Body of pancreas (tissue), 4 donors: ENCODE measurements at regions not wholly inside any gene's neighbourhood (a gene's known extent, or its start where the extent isn't known, plus 50 kb on each side); places are given as distances from the start of the nearest gene placed in this dataset.

Experiments
- ATAC-seq: fragments of 150-250 bp; one replicate; pipeline ENCODE4 v1.9.1; 2016
- DNase-seq, 4 donors: peaks; one replicate each; pipeline ENCODE4 v3.0.0-alpha.2; 2019
- H3K27ac ChIP-seq, 4 donors: fragments of 200-600 bp; sonication (generic); 1 replicate in 3 of 4; 2 replicates in 1 of 4; pipeline versions ENCODE4 v1.5.1 to v1.6.1; 2016 to 2019; ENCODE audit warnings: mild to moderate bottlenecking in 1 of 4, mixed read lengths in 1 of 4, moderate library complexity in 1 of 4
- H3K27me3 ChIP-seq, 2 donors: fragments of 200-600 bp; sonication (generic); one replicate each; pipeline ENCODE4 v1.6.0; 2016; ENCODE audit warnings: mild to moderate bottlenecking in 1 of 2
- H3K36me3 ChIP-seq, 2 donors: fragments of 200-600 bp; sonication (generic); replicated peaks in 1 of 2; 2 replicates each; pipeline ENCODE4 v1.5.1; 2016; ENCODE audit warnings: low read depth in 2 of 2; ENCODE audit not compliant: insufficient read depth in 1 of 2
- H3K4me1 ChIP-seq: fragments of 200-600 bp; sonication (generic); one replicate; pipeline ENCODE4 v1.6.0; 2016
- H3K4me3 ChIP-seq, 2 donors: fragments of 200-600 bp; sonication (generic); 1 replicate in 1 of 2; 2 replicates in 1 of 2; pipeline ENCODE4 v1.5.1; 2016 to 2019
- H3K9me3 ChIP-seq, 3 donors: fragments of 200-600 bp; sonication (generic); 1 replicate in 2 of 3; 2 replicates in 1 of 3; pipeline ENCODE4 v1.5.1; 2016
- CTCF ChIP-seq, 7 experiments: fragments of 450-650 bp in 4 of 7; fragments of 200-600 bp in 3 of 7; sonication (generic) in 3 of 7; IDR thresholded peaks; one replicate each; pipeline ENCODE4 v1.5.1; 2016 to 2019; ENCODE audit warnings: antibody characterized with exemption in 7 of 7
- POLR2A ChIP-seq, 3 donors: fragments of 450-650 bp; IDR thresholded peaks; one replicate each; pipeline ENCODE4 v1.6.1; 2016; ENCODE audit warnings: antibody characterized with exemption in 3 of 3, mild to moderate bottlenecking in 2 of 3
- WGBS, 2 donors: methylation state at CpG; one replicate each; pipeline ENCODE4 v1.1.5; 2017; 5-methylcytosine and 5-hydroxymethylcytosine counted together
- intact Hi-C: fragments of 100-400 bp; cut with DNase I; formaldehyde crosslinking; loops from one replicate; pipeline ENCODE4 v1.15.1; 2023

- TF ChIP-seq POLR2A (IDR thresholded peaks at IDR 0.05) (no peak), CTCF (IDR thresholded peaks at IDR 0.05) (no peak)
- ATAC-seq: no peak
- intact Hi-C loops: no loop called here
- Histone ChIP-seq H3K36me3 (no peaks in the 10 kb centered on the region), H3K9me3 (no peaks in the 10 kb centered on the region), H3K4me3 (no peak overlapping the region), H3K4me1 (no peaks in the 10 kb centered on the region), H3K27me3 (no peaks in the 10 kb centered on the region), H3K27ac (no peak overlapping the region)
- no peak for DNase-seq
- WGBS, 2 donors: 50 to 71% methylated on average over 1 of the region's 1 CpG
Observed at GRCh38 chr6:149152521-149152920, 165.0 kb upstream of the TAB2 start.

- no peak for ATAC-seq
Observed at GRCh38 chr6:149153100-149153499, 164.4 kb upstream of the TAB2 start.

GRCh38 chr6:149153693-149154092, 163.8 kb upstream of the TAB2 start:
- ATAC-seq: no peak
- Histone ChIP-seq H3K36me3 (no peaks in the 10 kb centered on the region), H3K27me3 (no peaks in the 10 kb centered on the region), H3K9me3 (no peaks in the 10 kb centered on the region), H3K4me3 (no peak overlapping the region), H3K4me1 (no peaks in the 10 kb centered on the region), H3K27ac (no peak overlapping the region)
- no peak for TF ChIP-seq POLR2A (IDR thresholded peaks at IDR 0.05)
- no peak for TF ChIP-seq CTCF (IDR thresholded peaks at IDR 0.05)
- DNase-seq: no peak
- intact Hi-C loops: no loop called here
- 84 to 95% methylated on average over 2 of the region's 2 CpGs for WGBS, 2 donors

More at GRCh38 chr6:149153100-149153499, 164.4 kb upstream of the TAB2 start:
- intact Hi-C loops: no loop called here
- Histone ChIP-seq H3K4me1 (no peaks in the 10 kb centered on the region), H3K27me3 (no peaks in the 10 kb centered on the region), H3K27ac (no peak overlapping the region), H3K4me3 (no peak overlapping the region), H3K9me3 (no peaks in the 10 kb centered on the region), H3K36me3 (no peaks in the 10 kb centered on the region)
- WGBS, 2 donors: 70 to 83% methylated on average over 2 of the region's 2 CpGs
- TF ChIP-seq CTCF (IDR thresholded peaks at IDR 0.05) (no peak), POLR2A (IDR thresholded peaks at IDR 0.05) (no peak)
- no peak for DNase-seq

GRCh38 chr6:149154261-149154821, 163.2 kb upstream of the TAB2 start:
- no peak for ATAC-seq
- DNase-seq: no peak
- Histone ChIP-seq H3K9me3 (no peaks in the 10 kb centered on the region), H3K27me3 (no peaks in the 10 kb centered on the region), H3K27ac (no peak overlapping the region), H3K4me1 (no peaks in the 10 kb centered on the region), H3K4me3 (no peak overlapping the region), H3K36me3 (no peaks in the 10 kb centered on the region)
- intact Hi-C loops: no loop called here
- TF ChIP-seq CTCF (IDR thresholded peaks at IDR 0.05): no peak
- no peak for TF ChIP-seq POLR2A (IDR thresholded peaks at IDR 0.05)
- WGBS, 2 donors: 79 to 90% methylated on average over 1 of the region's 1 CpG

- H3K36me3 ChIP-seq: no peaks in the 10 kb centered on the region
- no peaks in the 10 kb centered on the region for H3K4me1 ChIP-seq
- DNase-seq (no peak), ATAC-seq (no peak)
- 77 to 83% methylated on average over 5 of the region's 5 CpGs for WGBS, 2 donors
- no peak overlapping the region for H3K27ac ChIP-seq
- TF ChIP-seq CTCF (IDR thresholded peaks at IDR 0.05) (no peak), POLR2A (IDR thresholded peaks at IDR 0.05) (no peak)
- no peaks in the 10 kb centered on the region for H3K27me3 ChIP-seq
- intact Hi-C loops: no loop called here
- no peak overlapping the region for H3K4me3 ChIP-seq
- no peaks in the 10 kb centered on the region for H3K9me3 ChIP-seq
Observed at GRCh38 chr6:149157126-149157525, 160.4 kb upstream of the TAB2 start.
